ENCODE measurements at regions not wholly inside any gene's neighbourhood (a gene's known extent, or its start where the extent isn't known, plus 50 kb on each side); places are given as distances from the start of the nearest gene placed in this dataset.
"Not testable (repeated sequence)": the region's sequence is repeated elsewhere in the genome, so short reads cannot be mapped to it uniquely, and the experiment has no call there.

GRCh38 chr1:30101487-30102227 is 621.7 kb downstream of the MATN1 start:
- DNase-seq, result no peak

DNA sequence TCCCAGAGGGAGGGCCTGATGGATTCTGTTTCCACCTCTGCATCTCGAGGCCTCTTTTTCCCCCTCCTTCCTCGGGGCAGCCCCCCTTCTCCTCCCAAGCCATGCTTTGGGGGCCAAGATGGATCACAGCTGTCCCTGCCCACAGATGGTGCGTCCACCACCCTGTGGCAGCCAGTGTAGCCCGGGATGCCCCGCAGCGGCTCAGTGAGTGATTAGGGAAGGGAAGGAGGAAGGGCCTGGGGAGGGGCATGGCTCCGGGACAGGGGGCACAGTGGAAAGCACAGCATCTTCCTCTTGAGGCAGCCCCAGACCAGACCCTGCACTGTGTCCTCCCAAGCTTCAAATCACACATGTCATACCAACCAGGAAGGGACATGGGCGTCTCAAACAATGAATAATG is 622.4 kb downstream of the MATN1 start:
- DNase-seq, result no peak

- no peak for DNase-seq
These were observed 622.9 kb downstream of the MATN1 start for GRCh38 chr1:30100524-30100862.

DNA sequence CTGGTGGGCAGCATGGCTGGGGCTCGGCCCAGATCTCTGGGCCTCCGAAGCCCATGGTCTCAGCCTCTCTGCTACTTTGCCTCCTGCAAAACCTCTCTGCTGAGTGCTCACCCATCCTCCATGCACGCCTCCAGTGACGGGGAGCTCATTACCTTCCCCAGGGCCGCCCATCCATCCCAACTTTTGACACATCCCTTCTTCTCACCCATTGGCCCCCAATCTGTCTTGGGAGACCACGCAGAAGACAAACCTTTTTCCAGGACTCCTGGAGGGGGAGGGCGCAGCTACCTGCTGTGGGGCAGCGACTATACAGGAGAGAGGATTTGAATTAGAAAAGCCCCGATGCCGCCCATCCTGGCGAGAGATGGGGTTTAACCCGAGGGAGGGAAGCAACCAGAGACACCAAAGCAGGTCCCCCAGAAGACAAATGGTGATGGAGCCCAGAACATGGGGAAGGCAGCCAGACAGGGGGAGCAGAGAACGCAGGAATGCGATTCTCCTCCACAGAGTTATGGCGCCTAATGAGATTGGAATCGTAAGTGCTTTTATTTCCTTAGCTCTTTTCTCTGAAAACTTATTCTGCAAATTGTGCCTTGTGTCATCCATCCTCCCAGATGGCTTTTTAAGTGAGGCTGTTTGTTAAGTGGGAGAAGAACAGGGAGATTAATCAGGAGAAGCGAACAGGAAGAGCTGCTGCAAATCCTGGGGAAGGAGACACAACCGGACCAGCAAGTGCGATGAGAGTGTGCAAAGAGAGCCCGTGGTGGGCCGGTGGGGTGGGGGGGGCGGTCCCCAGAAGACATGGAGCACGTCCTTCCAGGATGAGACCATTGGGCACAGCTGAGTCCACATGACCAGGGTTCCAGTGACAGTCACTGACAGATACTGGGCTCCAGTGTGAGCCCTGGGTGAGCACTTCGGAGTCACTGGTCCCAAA is 623.5 kb downstream of the MATN1 start:
- DNase-seq, result no peak

GRCh38 chr1:30097851-30098250 is 625.5 kb downstream of the MATN1 start:
- DNase-seq, result not testable (repeated sequence)

DNA sequence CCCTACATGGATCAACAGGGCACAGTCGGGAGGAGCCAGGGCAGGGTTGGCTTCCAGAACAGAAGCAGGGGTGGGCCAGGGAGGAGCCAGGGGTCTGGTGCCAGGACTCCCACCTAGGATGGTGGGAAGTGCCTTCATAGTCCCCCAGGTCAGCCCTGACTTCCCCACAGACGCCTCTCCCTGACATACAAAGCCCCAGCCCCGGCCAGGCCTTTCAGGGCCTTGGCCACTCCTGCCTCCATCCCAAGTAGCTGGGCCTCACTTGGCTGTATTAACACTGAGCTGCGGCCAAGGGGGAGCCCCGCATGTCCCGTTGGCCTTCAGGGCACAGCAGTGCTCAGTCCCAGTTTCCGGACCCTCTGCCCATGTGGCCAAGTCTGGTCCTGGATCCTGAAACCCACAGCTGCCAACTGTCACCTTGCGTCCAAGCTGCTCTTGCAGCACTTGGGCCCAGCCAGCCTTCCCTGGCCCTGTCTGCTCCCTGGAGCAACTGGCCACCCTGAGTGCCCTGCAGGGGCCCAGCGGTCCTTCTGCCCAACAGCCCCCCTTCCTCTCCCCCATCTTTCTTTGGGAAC is 627.8 kb downstream of the MATN1 start:
- DNase-seq, result no peak

DNA sequence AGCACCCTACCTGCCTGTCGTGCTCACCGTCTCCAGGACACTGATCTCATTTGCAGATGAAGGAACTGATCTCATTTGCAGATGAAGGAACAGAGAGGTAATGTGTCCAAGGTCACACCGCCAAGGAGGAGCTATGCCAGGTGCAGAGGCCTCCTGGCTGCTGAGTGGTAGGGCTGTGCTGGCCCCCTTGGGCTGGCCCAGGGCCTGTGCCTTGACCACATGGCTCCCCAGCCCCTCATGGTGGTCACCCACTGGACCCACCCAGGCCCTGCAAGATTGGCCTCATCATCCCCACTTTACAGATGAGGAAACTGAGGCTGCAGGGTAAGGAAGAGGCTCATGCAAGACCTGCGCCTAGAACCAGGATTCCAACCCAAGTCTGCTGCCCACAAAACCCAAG is 628.3 kb downstream of the MATN1 start:
- no peak for DNase-seq

DNA sequence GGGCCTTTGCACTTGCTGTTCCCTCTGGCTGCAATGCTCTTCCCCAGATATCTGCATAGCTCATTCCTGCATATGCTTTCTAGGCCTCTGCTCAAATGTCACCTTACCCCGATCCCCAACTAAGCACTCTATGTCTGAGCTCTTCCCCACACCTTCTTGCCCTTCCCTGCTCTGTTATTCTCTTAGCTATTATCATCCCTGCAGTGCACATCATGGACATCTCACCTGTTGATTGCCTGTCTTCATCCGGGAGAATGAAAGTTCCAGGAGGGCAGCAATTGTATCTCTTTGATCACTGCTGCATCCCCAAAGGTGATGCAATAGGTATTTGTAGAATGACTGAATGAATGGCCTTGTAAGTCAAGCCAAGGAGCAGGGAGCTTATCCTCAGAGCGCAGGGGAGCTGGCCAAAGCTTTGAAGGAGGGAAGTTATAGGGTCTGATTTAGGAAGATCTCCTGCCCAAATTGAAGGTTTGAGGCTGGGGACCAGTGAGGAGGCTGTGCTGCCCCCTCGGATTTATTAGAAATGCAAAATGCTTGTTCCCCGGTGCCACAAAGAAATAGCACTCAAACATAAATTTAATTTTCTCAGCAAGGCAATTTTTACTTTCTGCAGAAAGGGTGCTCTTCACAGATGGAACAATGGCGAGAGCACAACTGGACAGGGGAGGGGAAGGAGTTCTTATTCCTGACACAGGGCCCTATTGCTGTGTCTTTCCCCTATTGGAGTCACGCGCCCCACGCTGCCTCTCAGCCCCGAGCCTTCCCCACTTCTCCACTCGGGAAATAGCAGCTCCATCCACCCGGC is 631.1 kb downstream of the MATN1 start:
- DNase-seq, result no peak

DNA sequence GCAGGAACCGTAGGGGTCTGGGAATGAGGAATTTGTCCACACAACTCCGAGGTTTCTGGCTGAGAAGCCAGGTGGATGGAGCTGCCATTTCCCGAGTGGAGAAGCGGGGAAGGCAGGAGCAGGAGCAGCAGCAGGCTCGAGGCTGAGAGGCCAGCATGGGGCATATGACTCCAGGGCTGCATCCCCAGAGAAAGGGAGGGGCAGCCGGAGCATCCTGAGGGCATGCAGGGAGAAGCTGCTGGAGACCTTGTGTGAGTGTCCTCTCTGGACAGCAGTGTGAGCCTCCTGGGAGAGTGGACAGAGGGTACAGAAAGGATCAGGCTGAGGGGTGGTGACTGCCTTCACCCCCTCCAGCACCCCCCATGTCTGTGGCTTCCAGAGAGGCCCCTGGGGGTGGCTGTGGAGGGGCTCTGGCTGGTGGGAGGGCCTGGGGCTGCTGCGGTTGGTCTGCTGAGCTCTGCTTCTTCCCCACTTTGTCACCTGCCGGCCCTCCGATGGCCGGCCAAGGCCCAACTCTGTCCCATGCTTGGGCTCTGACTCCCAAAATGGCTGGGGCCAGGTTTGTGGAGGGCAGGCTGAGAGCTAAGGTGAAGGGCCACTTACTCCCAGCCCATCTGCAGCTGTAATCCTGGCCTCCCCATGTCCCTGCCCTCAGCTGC is 633.1 kb downstream of the MATN1 start:
- DNase-seq, result no peak

- DNase-seq, result peak; percentile 89
These were observed 634.4 kb downstream of the MATN1 start for GRCh38 chr1:30089024-30089430.

DNA sequence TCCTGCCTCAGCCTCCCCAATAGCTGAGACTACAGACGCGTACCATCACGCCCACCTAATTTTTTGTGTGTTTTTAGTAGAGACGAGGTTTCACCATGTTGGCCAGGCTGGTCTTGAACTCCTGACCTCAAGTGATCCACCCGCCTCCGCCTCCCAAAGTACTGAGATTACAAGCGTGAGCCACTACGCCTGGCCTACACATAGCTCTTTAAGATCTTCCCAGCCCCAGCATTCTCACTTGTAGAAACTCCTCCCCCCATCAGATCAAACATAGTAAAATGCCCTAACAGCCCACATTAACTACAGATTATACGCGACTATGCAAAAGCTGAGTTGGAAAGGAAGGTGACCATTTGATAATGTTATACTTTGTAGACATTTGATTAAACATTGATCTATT is 634.8 kb downstream of the MATN1 start:
- DNase-seq, result no peak

DNA sequence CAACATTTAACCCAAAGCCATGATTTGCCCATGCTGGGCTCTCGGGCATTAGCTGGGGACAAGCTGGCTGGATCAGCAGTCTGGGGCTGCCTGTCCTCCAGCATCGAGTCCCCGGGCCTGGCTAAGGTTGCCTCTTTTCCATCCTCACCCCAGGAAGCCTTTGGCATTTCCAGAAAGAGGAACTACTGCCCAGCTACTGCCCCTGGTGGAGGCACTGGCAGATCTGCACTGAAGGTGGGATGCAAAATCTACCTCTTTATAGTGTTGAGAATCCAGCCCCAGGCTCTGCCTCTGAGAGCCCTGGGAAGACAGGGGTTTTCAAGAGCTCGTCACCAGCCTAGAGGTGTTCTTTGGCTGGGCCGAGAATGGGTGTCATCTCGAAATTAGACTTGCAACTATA is 635.9 kb downstream of the MATN1 start:
- DNase-seq, result no peak

DNA sequence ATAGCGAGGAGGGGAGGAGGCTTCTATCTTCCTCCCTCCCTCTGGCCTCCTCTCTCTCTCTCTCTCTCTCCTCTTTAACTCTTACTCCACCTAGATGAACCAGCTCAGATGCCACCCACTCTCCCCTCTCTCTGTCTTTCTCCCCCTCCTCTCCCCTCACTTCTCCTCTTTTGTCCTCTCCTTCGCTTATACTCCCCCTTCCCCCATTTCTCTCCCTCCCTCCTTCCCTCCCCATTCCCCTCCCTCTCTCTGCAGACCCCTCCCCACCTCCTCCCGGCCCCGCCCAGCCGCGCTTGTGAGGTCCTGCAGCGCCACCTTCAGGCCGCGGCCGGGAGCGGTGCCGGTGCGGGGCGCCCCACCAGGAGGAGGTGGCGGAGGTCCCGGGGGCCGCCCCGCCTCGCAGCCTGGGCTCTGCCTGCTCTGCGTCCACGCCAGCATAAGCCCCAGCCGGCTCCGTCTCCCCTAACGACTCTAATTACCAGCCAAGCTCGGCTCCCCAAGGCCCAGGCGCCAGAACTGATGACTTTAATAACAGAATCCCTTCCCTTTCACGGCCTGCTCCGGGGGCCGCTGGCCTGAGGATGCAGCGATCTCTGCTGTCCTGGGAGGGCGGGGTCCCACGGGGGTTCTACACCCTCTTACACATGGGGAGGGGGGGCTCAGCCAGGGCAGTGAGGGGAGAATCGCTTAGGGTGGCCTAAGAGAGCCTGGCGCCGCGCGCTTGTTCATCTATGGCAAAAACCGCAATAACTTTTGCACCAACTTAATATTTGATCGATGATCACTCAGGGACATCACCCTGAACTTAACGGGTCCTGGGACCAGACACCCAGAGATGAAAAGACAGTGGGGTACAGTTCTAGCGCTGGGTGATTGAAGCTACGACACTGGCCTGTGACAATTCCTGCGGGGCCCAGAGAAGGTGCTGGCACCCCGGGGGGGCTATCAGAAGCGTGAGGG is 637.3 kb downstream of the MATN1 start:
- peak; percentile 21 for DNase-seq

GRCh38 chr1:30084909-30085571 is 638.3 kb downstream of the MATN1 start:
- DNase-seq, result no peak

DNA sequence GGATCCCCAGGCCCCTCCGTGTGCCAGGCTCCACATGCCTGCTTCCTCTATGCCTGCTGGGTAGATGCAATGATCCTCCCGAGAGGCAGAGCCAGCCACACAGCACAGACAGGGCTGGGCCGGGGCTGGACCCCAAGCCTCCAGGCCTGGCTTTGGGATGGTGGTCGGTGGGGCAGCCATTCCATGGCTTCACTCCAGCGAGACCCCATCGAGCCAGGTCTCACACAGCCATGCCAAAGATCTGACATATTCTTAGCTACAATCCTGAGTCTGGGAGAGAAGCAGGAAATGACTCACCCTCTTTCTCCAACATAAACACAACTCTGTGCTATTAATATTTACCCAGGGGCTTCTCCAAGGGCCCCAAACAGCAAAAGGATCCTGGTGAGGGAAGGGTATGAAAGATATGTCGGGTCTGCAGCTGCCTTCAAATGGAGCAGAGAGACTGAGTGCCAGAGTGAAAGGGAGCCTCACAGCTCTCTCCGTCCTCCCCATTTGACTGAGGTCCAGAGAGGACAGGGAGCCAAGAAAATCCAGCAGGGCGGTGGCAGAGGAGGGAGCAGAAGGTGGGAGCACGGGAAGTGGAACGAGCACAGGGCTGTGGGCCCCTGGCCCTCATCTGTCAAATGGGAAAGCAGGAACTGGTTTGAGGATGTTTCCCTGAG is 639.5 kb downstream of the MATN1 start:
- DNase-seq, result no peak

GRCh38 chr1:30081379-30082102 is 641.8 kb downstream of the MATN1 start:
- no peak for DNase-seq

DNA sequence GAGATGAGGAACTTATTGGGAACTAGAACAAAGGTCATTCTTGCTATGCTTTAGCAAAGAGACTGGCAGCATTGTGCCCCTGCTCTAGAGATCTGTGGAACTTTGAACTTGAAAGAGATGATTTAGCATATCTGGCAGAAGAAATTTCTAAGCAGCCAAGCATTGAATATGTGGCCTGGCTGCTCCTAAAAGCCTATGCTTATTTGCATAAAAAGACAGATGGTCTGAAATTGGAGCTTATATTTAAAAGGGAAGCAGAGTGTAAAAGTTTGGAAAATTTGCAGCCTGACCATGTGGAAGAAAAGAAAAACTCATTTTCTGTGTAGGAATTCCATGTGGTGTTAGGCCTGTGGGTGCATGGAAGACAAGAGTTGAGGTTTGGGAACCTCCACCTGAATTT is 647.5 kb downstream of the MATN1 start:
- DNase-seq, result not testable (repeated sequence)

DNA sequence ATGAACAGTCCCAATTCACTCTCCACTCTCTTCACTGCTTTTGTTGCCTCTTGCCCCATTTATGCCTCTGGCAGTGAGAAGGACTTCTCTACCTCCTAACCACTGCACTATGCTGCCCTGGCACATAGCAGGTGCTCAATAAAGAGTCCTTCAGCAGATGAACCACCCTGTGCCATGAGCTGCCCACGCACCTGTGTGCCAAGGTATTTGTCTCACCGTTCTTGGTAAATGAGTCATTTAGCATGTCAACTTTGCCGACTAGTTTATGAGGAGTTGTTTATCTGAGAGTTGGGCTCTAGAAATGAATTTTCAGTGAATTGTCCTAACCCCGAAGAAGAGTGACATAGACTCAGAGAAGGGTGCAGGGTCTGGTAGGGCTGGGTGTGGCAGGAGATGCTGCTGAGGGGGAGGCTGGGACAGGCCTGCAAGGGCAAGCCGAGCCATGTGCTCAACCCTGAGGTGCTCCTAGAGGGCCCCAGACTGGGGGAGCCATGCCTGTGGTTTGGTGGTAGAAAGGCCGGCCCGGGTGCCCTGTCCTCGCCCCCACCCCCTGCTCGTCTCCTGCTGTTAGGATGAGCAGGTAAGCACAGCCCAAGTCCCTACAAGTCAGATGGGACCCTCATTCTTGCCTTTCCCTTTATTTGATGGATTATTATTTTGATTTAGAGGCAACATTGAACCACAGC is 654.5 kb downstream of the MATN1 start:
- no peak for DNase-seq

DNA sequence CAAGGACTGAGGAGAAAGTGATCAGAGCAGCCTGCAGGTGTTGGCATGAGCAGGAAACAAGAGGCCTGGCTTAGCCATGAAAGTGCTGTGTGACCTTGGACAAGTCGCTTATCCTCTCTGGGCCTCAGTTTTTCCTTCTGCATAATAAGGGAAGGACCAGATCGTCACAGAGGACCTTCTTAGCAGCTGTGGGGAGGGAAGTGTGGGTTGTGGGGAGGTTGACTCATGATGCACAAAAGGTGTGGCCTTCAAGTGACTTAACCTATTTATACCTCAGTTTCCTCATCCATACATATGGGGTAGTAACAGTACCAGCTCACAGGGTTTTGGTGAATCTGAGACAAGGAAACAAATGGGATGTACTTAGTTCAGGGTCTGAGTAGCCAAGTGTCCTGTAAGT is 658.8 kb downstream of the MATN1 start:
- no peak for DNase-seq
